ENCODE measurements at regions not wholly inside any gene's neighbourhood (a gene's known extent, or its start where the extent isn't known, plus 50 kb on each side); places are given as distances from the start of the nearest gene placed in this dataset.

GRCh38 chr9:100879884-100880283 is 148.6 kb upstream of the PLPPR1 start:
- no peak for TF ChIP-seq ELF4 (CRISPR knock-in tag; IDR thresholded peaks at IDR 0.05; ENCODE audit: low read depth)
- no peak for TF ChIP-seq CDX4 (CRISPR knock-in tag; IDR thresholded peaks at IDR 0.05; ENCODE audit: borderline replicate concordance)
- TF ChIP-seq KAT7 (CRISPR knock-in tag; IDR thresholded peaks at IDR 0.05; ENCODE audit: borderline replicate concordance) = no peak
- TF ChIP-seq PREB (CRISPR knock-in tag; IDR thresholded peaks at IDR 0.05; ENCODE audit: borderline replicate concordance) = no peak
- no peak for TF ChIP-seq USF2 (CRISPR knock-in tag; IDR thresholded peaks at IDR 0.05)
- no peak for TF ChIP-seq USF1 (CRISPR knock-in tag; IDR thresholded peaks at IDR 0.05)
- no peak for TF ChIP-seq ATF2 (CRISPR knock-in tag; IDR thresholded peaks at IDR 0.05; ENCODE audit: borderline replicate concordance, low read depth)
- no peak for TF ChIP-seq ATF3 (CRISPR knock-in tag; conservative IDR thresholded peaks at IDR 0.05)
- no peak for TF ChIP-seq ZNF121 (CRISPR knock-in tag; IDR thresholded peaks at IDR 0.05)
- no peak for TF ChIP-seq ZNF425 (CRISPR knock-in tag; conservative IDR thresholded peaks at IDR 0.05)
- TF ChIP-seq ZNF396 (CRISPR knock-in tag; IDR thresholded peaks at IDR 0.05; ENCODE audit: borderline replicate concordance) = no peak
- TF ChIP-seq ZNF416 (CRISPR knock-in tag; IDR thresholded peaks at IDR 0.05) = no peak
- no peak for TF ChIP-seq MAX (CRISPR knock-in tag; IDR thresholded peaks at IDR 0.05)
- TF ChIP-seq CBFB (CRISPR knock-in tag; IDR thresholded peaks at IDR 0.05; ENCODE audit: low read depth) = no peak
- no peak for TF ChIP-seq FOXK1 (CRISPR knock-in tag; IDR thresholded peaks at IDR 0.05)
- TF ChIP-seq NR1H2 (CRISPR knock-in tag; IDR thresholded peaks at IDR 0.05) = no peak
- TF ChIP-seq AFF4 (CRISPR knock-in tag; IDR thresholded peaks at IDR 0.05; ENCODE audit: borderline replicate concordance) = no peak
- no peak for TF ChIP-seq NR3C1 (CRISPR knock-in tag; conservative IDR thresholded peaks at IDR 0.05; ENCODE audit: low read depth)
- Mint-ChIP-seq H3K9me3 (peaks cover 3% of the 10 kb centered on the region; the same call in 1 of the 2 replicates), H3K36me3 (no peaks in the 10 kb centered on the region), H3K4me1 (peaks cover 13% of the 10 kb centered on the region; the same call in 1 of the 2 replicates), H3K27ac (no peak overlapping the region), H3K4me3 (no peak overlapping the region), H3K27me3 (ENCODE audit: low read depth) (no peaks in the 10 kb centered on the region)
- ChIA-PET CTCF (no interaction called here), POLR2A (no interaction called here)
- no peak for DNase-seq (ENCODE audit: low spot score)
- peak; percentile 59 for ATAC-seq

Data from WTC11 (cell line).